ENCODE measurements at regions not wholly inside any gene's neighbourhood (a gene's known extent, or its start where the extent isn't known, plus 50 kb on each side); places are given as distances from the start of the nearest gene placed in this dataset.

- DNase-seq (ENCODE audit: low read depth), result peak; percentile 72
Observed at GRCh38 chr11:105553025-105553424, 56.8 kb upstream of the GRIA4 start.

GRCh38 chr11:105548359-105548758, 61.5 kb upstream of the GRIA4 start:
- no peak for DNase-seq (ENCODE audit: low read depth)

- DNase-seq (ENCODE audit: low read depth), result no peak
Observed at GRCh38 chr11:105538588-105538987, 71.3 kb upstream of the GRIA4 start.

- DNase-seq (ENCODE audit: low read depth), result no peak
Observed at GRCh38 chr11:105537531-105537930, 72.3 kb upstream of the GRIA4 start.

GRCh38 chr11:105524286-105524685, 85.6 kb upstream of the GRIA4 start:
- DNase-seq (ENCODE audit: low read depth), result no peak

- DNase-seq (ENCODE audit: low read depth), result no peak
Observed at GRCh38 chr11:105520706-105521345, 89.0 kb upstream of the GRIA4 start.

GRCh38 chr11:105507496-105508254, 102.2 kb upstream of the GRIA4 start:
- no peak for DNase-seq (ENCODE audit: low read depth)

GRCh38 chr11:105492010-105492409, 117.9 kb upstream of the GRIA4 start:
- no peak for DNase-seq (ENCODE audit: low read depth)

- no peak for DNase-seq (ENCODE audit: low read depth)
Observed at GRCh38 chr11:105491394-105491793, 118.5 kb upstream of the GRIA4 start.

- no peak for DNase-seq (ENCODE audit: low read depth)
Observed at GRCh38 chr11:105490333-105490732, 119.5 kb upstream of the GRIA4 start.

- DNase-seq (ENCODE audit: low read depth), result no peak
Observed at GRCh38 chr11:105489446-105489845, 120.4 kb upstream of the GRIA4 start.

- DNase-seq (ENCODE audit: low read depth), result no peak
Observed at GRCh38 chr11:105486929-105487328, 122.9 kb upstream of the GRIA4 start.

- no peak for DNase-seq (ENCODE audit: low read depth)
Observed at GRCh38 chr11:105469931-105470330, 139.9 kb upstream of the GRIA4 start.

- DNase-seq (ENCODE audit: low read depth), result peak; percentile 40
Observed at GRCh38 chr11:105468154-105468553, 141.7 kb upstream of the GRIA4 start.

GRCh38 chr11:105466582-105467228, 143.2 kb upstream of the GRIA4 start:
- DNase-seq (ENCODE audit: low read depth), result peak; percentile 76

GRCh38 chr11:105458071-105458470, 151.8 kb upstream of the GRIA4 start:
- no peak for DNase-seq (ENCODE audit: low read depth)

GRCh38 chr11:105456950-105457349, 152.9 kb upstream of the GRIA4 start:
- peak; percentile 3 for DNase-seq (ENCODE audit: low read depth)

GRCh38 chr11:105449100-105449734, 160.7 kb upstream of the GRIA4 start:
- no peak for DNase-seq (ENCODE audit: low read depth)

- DNase-seq (ENCODE audit: low read depth), result no peak
Observed at GRCh38 chr11:105448703-105449079, 161.2 kb upstream of the GRIA4 start.

GRCh38 chr11:105447936-105448702, 161.8 kb upstream of the GRIA4 start:
- DNase-seq (ENCODE audit: low read depth), result no peak

GRCh38 chr11:105443623-105444022, 166.2 kb upstream of the GRIA4 start:
- DNase-seq (ENCODE audit: low read depth), result no peak
